ENCODE measurements at regions not wholly inside any gene's neighbourhood (a gene's known extent, or its start where the extent isn't known, plus 50 kb on each side); places are given as distances from the start of the nearest gene placed in this dataset.

- no peak overlapping the region for H3K27ac ChIP-seq (ENCODE audit: low read depth, low read length)
- ChIA-PET RAD21 (ENCODE audit: low non-redundant PET in 1 of 2, low total read pairs in 2 of 2, uncharacterized antibody in 2 of 2, unreplicated experiment in 2 of 2) (no interaction called here), POLR2A (no interaction called here), CTCF (no interaction called here)
- H3K9me3 ChIP-seq (ENCODE audit: control insufficient read depth in 1 of 2, insufficient read depth in 1 of 2, low read depth in 1 of 2, low read length in 2 of 2), result no peaks in the 10 kb centered on the region
- ATAC-seq (no peak), DNase-seq (ENCODE audit: low read depth, low spot score) (no peak)
- H4K20me1 ChIP-seq (ENCODE audit: insufficient read depth), result no peaks in the 10 kb centered on the region
- no peaks in the 10 kb centered on the region for H3K9me2 ChIP-seq (ENCODE audit: insufficient read depth)
- intact Hi-C loops (cut with micrococcal nuclease), result no loop called here
- H3K4me2 ChIP-seq (ENCODE audit: low read length), result no peak overlapping the region
- H3K27me3 ChIP-seq (ENCODE audit: insufficient read depth, low read length), result no peaks in the 10 kb centered on the region
- no peak for TF ChIP-seq ZNF274 (IDR thresholded peaks at IDR 0.05; ENCODE audit: low read depth, low read length)
- TF ChIP-seq ZFX (IDR thresholded peaks at IDR 0.05), result no peak
- TF ChIP-seq FOSL1 (IDR thresholded peaks at IDR 0.05; ENCODE audit: low read depth), result no peak
- TF ChIP-seq ATF3 (IDR thresholded peaks at IDR 0.05), result no peak
- H3K9ac ChIP-seq (ENCODE audit: low read length), result no peak overlapping the region
- H3K36me3 ChIP-seq (ENCODE audit: control insufficient read depth in 1 of 2, insufficient read depth in 2 of 2, low read length in 2 of 2), result no peaks in the 10 kb centered on the region
- no peaks in the 10 kb centered on the region for H3K79me2 ChIP-seq (ENCODE audit: insufficient read depth, low read length)
- H2AFZ ChIP-seq (ENCODE audit: low read depth, low read length, poor library complexity, severe bottlenecking), result no peak overlapping the region
- H3K4me1 ChIP-seq (ENCODE audit: control insufficient read depth in 1 of 2, insufficient read depth in 2 of 2, low read length in 2 of 2), result no peaks in the 10 kb centered on the region
- no TSS peak for BruUV-seq (replicated peaks)
- H3K4me3 ChIP-seq (replicated peaks in 1 of 2; ENCODE audit: low read depth in 1 of 2, low read length in 2 of 2), result no peak overlapping the region
These were observed 1681.5 kb downstream of the EFNB2 start for GRCh38 chr13:104854007-104854406.

GRCh38 chr13:104847922-104848321 lies 1687.5 kb downstream of the EFNB2 start:
- CTCF ChIA-PET, result no interaction called here
- H3K4me1 ChIP-seq (ENCODE audit: control insufficient read depth in 1 of 2, insufficient read depth in 2 of 2, low read length in 2 of 2), result peaks cover 0 to 3% of the 10 kb centered on the region in 2 experiments; a peak in 1 of 4 replicates
- ATAC-seq (no peak), DNase-seq (ENCODE audit: low read depth, low spot score) (no peak)
- no peak overlapping the region for H3K4me3 ChIP-seq (replicated peaks in 1 of 2; ENCODE audit: low read depth in 1 of 2, low read length in 2 of 2)
- RAD21 ChIA-PET (ENCODE audit: low non-redundant PET in 1 of 2, low total read pairs in 2 of 2, uncharacterized antibody in 2 of 2, unreplicated experiment in 2 of 2), result no interaction called here
- no peaks in the 10 kb centered on the region for H3K27me3 ChIP-seq (ENCODE audit: insufficient read depth, low read length)
- no peaks in the 10 kb centered on the region for H4K20me1 ChIP-seq (ENCODE audit: insufficient read depth)
- no peaks in the 10 kb centered on the region for H3K36me3 ChIP-seq (ENCODE audit: control insufficient read depth in 1 of 2, insufficient read depth in 2 of 2, low read length in 2 of 2)
- H3K9ac ChIP-seq (ENCODE audit: low read length), result no peak overlapping the region
- no peak overlapping the region for H3K27ac ChIP-seq (ENCODE audit: low read depth, low read length)
- no peak overlapping the region for H2AFZ ChIP-seq (ENCODE audit: low read depth, low read length, poor library complexity, severe bottlenecking)
- POLR2A ChIA-PET, result no interaction called here
- H3K79me2 ChIP-seq (ENCODE audit: insufficient read depth, low read length), result no peaks in the 10 kb centered on the region
- intact Hi-C loops (cut with micrococcal nuclease), result no loop called here
- H3K9me2 ChIP-seq (ENCODE audit: insufficient read depth), result no peaks in the 10 kb centered on the region
- no peak overlapping the region for H3K4me2 ChIP-seq (ENCODE audit: low read length)
- H3K9me3 ChIP-seq (ENCODE audit: control insufficient read depth in 1 of 2, insufficient read depth in 1 of 2, low read depth in 1 of 2, low read length in 2 of 2), result no peaks in the 10 kb centered on the region
- no peak for TF ChIP-seq CEBPB (IDR thresholded peaks at IDR 0.05; ENCODE audit: low read depth)
- TF ChIP-seq EZH2phosphoT487 (IDR thresholded peaks at IDR 0.05; ENCODE audit: borderline replicate concordance), result no peak
- no peak for TF ChIP-seq EGR1 (IDR thresholded peaks at IDR 0.05; ENCODE audit: low read depth)
- TF ChIP-seq POLR2AphosphoS5 (IDR thresholded peaks at IDR 0.05; ENCODE audit: low read depth, low read length), result no peak
- TF ChIP-seq ELF1 (IDR thresholded peaks at IDR 0.05; ENCODE audit: borderline replicate concordance, low read depth), result no peak
- TF ChIP-seq TCF7L2 (IDR thresholded peaks at IDR 0.05; ENCODE audit: borderline replicate concordance, extremely low read depth, insufficient read depth, insufficient read length), result no peak
- no peak for TF ChIP-seq ZFX (IDR thresholded peaks at IDR 0.05)
- TF ChIP-seq POLR2A (IDR thresholded peaks at IDR 0.05; ENCODE audit: borderline replicate concordance, extremely low read depth, insufficient read depth, insufficient read length), result no peak
- no peak for TF ChIP-seq YY1 (IDR thresholded peaks at IDR 0.05; ENCODE audit: extremely low read depth, insufficient replicate concordance, low read depth, low read length)
- no TSS peak for BruUV-seq (replicated peaks)

All from HCT116 (cell line).